ENCODE measurements at regions not wholly inside any gene's neighbourhood (a gene's known extent, or its start where the extent isn't known, plus 50 kb on each side); places are given as distances from the start of the nearest gene placed in this dataset.

GRCh38 chr5:15346738-15347137, 153.2 kb upstream of the FBXL7 start:
- in situ Hi-C loops (cut with HindIII; ENCODE audit: low pct_ligation_motif_present, low sequenced_read_pairs), result no loop called here
- no peak for TF ChIP-seq CTCF (IDR thresholded peaks at IDR 0.05; ENCODE audit: low read depth, low read length, missing control alignments)
- no peaks in the 10 kb centered on the region for H3K36me3 ChIP-seq (replicated peaks)
- no peak overlapping the region for H3K27ac ChIP-seq
- no peaks in the 10 kb centered on the region for H3K27me3 ChIP-seq (replicated peaks)
- no peak overlapping the region for H3K4me3 ChIP-seq (ENCODE audit: low read depth, low read length)
- DNase-seq, result no peak

GRCh38 chr5:15344954-15345353, 155.0 kb upstream of the FBXL7 start:
- Histone ChIP-seq H3K27ac (no peak overlapping the region), H3K4me3 (ENCODE audit: low read depth, low read length) (no peak overlapping the region), H3K27me3 (replicated peaks) (no peaks in the 10 kb centered on the region), H3K36me3 (replicated peaks) (no peaks in the 10 kb centered on the region)
- no peak for DNase-seq
- in situ Hi-C loops (cut with HindIII; ENCODE audit: low pct_ligation_motif_present, low sequenced_read_pairs), result no loop called here
- no peak for TF ChIP-seq CTCF (IDR thresholded peaks at IDR 0.05; ENCODE audit: low read depth, low read length, missing control alignments)

- H3K27me3 ChIP-seq (replicated peaks), result no peaks in the 10 kb centered on the region
- H3K27ac ChIP-seq, result no peak overlapping the region
- H3K4me3 ChIP-seq (ENCODE audit: low read depth, low read length), result no peak overlapping the region
- no peak for DNase-seq
- H3K36me3 ChIP-seq (replicated peaks), result no peaks in the 10 kb centered on the region
- no peak for TF ChIP-seq CTCF (IDR thresholded peaks at IDR 0.05; ENCODE audit: low read depth, low read length, missing control alignments)
- in situ Hi-C loops (cut with HindIII; ENCODE audit: low pct_ligation_motif_present, low sequenced_read_pairs), result no loop called here
Measured at GRCh38 chr5:15338546-15338945, 161.4 kb upstream of the FBXL7 start.

GRCh38 chr5:15334551-15335266, 165.3 kb upstream of the FBXL7 start:
- Histone ChIP-seq H3K27me3 (replicated peaks) (no peaks in the 10 kb centered on the region), H3K27ac (no peak overlapping the region), H3K36me3 (replicated peaks) (no peaks in the 10 kb centered on the region), H3K4me3 (ENCODE audit: low read depth, low read length) (no peak overlapping the region)
- DNase-seq, result no peak
- in situ Hi-C loops (cut with HindIII; ENCODE audit: low pct_ligation_motif_present, low sequenced_read_pairs), result no loop called here
- no peak for TF ChIP-seq CTCF (IDR thresholded peaks at IDR 0.05; ENCODE audit: low read depth, low read length, missing control alignments)

- TF ChIP-seq CTCF (IDR thresholded peaks at IDR 0.05; ENCODE audit: low read depth, low read length, missing control alignments), result no peak
- in situ Hi-C loops (cut with HindIII; ENCODE audit: low pct_ligation_motif_present, low sequenced_read_pairs), result no loop called here
- no peaks in the 10 kb centered on the region for H3K27me3 ChIP-seq (replicated peaks)
- H3K4me3 ChIP-seq (ENCODE audit: low read depth, low read length), result no peak overlapping the region
- no peak for DNase-seq
- H3K36me3 ChIP-seq (replicated peaks), result no peaks in the 10 kb centered on the region
- no peak overlapping the region for H3K27ac ChIP-seq
Measured at GRCh38 chr5:15333091-15333490, 166.9 kb upstream of the FBXL7 start.

GRCh38 chr5:15326932-15327331, 173.0 kb upstream of the FBXL7 start:
- no peak for DNase-seq

More at GRCh38 chr5:15326932-15327331, 173.0 kb upstream of the FBXL7 start:
- H3K4me3 ChIP-seq (ENCODE audit: low read depth, low read length), result no peak overlapping the region
- in situ Hi-C loops (cut with HindIII; ENCODE audit: low pct_ligation_motif_present, low sequenced_read_pairs), result no loop called here
- no peak overlapping the region for H3K27ac ChIP-seq
- H3K27me3 ChIP-seq (replicated peaks), result no peaks in the 10 kb centered on the region
- no peaks in the 10 kb centered on the region for H3K36me3 ChIP-seq (replicated peaks)
- TF ChIP-seq CTCF (IDR thresholded peaks at IDR 0.05; ENCODE audit: low read depth, low read length, missing control alignments), result no peak

All from brain microvascular endothelial cell (primary cell).